Transverse colon (tissue), 4 donors: ENCODE measurements at regions not wholly inside any gene's neighbourhood (a gene's known extent, or its start where the extent isn't known, plus 50 kb on each side); places are given as distances from the start of the nearest gene placed in this dataset.

Source experiments
- EP300 ChIP-seq: sonication (generic); formaldehyde crosslinking; IDR thresholded peaks from one replicate; pipeline ENCODE4 v1.6.1; 2017; ENCODE audit warnings: antibody characterized with exemption, low read depth
- POLR2A ChIP-seq: fragments of 450-650 bp; IDR thresholded peaks from one replicate; pipeline ENCODE4 v1.6.1; 2016; ENCODE audit warnings: antibody characterized with exemption, mild to moderate bottlenecking, moderate library complexity
- POLR2AphosphoS5 ChIP-seq, 3 donors: sonication (generic); formaldehyde crosslinking; IDR thresholded peaks; one replicate each; pipeline ENCODE4 v1.6.1; 2016; ENCODE audit warnings: antibody characterized with exemption in 3 of 3
- TF ChIP-seq, protein P1 (sequence below), 5 experiments: fragments of 200-600 bp in 3 of 5; fragments of 450-650 bp in 2 of 5; sonication (generic) in 3 of 5; IDR thresholded peaks; 1 replicate in 2 of 5; 2 replicates in 3 of 5; pipeline ENCODE4 v1.5.1; 2016 to 2017; ENCODE audit warnings: antibody characterized with exemption in 5 of 5, inconsistent platforms in 3 of 5, mild to moderate bottlenecking in 2 of 5, moderate library complexity in 1 of 5

DNA sequence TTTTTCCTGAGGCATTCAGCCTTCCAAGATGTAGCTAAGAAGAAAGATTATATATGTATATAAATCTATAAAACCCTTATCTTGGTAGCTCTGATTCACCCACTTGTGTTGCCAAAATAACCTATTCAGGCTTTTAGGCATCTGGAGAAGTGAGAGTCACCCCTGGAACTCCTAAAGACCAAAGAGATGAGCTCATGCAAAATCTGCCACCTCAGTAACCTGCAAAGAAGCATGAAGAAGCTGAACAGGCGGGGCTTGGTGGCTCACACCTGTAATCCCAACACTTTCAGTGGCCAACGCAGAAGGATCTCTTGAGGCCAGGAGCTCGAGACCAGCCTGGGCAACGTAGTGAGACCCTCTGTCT, 393.7 kb downstream of the FOXO1 start:
- TF ChIP-seq, protein P1, sequence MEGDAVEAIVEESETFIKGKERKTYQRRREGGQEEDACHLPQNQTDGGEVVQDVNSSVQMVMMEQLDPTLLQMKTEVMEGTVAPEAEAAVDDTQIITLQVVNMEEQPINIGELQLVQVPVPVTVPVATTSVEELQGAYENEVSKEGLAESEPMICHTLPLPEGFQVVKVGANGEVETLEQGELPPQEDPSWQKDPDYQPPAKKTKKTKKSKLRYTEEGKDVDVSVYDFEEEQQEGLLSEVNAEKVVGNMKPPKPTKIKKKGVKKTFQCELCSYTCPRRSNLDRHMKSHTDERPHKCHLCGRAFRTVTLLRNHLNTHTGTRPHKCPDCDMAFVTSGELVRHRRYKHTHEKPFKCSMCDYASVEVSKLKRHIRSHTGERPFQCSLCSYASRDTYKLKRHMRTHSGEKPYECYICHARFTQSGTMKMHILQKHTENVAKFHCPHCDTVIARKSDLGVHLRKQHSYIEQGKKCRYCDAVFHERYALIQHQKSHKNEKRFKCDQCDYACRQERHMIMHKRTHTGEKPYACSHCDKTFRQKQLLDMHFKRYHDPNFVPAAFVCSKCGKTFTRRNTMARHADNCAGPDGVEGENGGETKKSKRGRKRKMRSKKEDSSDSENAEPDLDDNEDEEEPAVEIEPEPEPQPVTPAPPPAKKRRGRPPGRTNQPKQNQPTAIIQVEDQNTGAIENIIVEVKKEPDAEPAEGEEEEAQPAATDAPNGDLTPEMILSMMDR (IDR thresholded peaks at IDR 0.05), result no peak
- TF ChIP-seq POLR2AphosphoS5 (IDR thresholded peaks at IDR 0.05) (no peak), POLR2A (no peak), EP300 (no peak)
